OCI-LY7 (cell line): ENCODE measurements at regions not wholly inside any gene's neighbourhood (a gene's known extent, or its start where the extent isn't known, plus 50 kb on each side); places are given as distances from the start of the nearest gene placed in this dataset.
"Not testable (repeated sequence)": the region's sequence is repeated elsewhere in the genome, so short reads cannot be mapped to it uniquely, and the experiment has no call there.

Source experiments
- BruUV-seq: library from RNA; stranded (reverse); fragments of 400-500 nt; replicated peaks from 2 replicates; lab custom pipeline; 2021; lab: Mats Ljungman, UMichigan
- CTCF ChIA-PET: fragments of 300-600 bp; sonication (Branson Sonifier 250); formaldehyde crosslinking; loops from one replicate; lab custom pipeline; 2022; ENCODE audit warnings: antibody characterized with exemption; ENCODE audit not compliant: unreplicated experiment; lab: Charles Lee
- POLR2A ChIA-PET: fragments of 300-600 bp; sonication (Branson Sonifier 250); formaldehyde crosslinking; loops from one replicate; lab custom pipeline; 2022; ENCODE audit warnings: antibody characterized with exemption; lab: Charles Lee
- DNase-seq: peaks from one replicate; pipeline ENCODE4 v3.0.0-alpha.2; 2015; ENCODE audit warnings: low spot score
- H2AFZ ChIP-seq: fragments of 200-600 bp; sonication (generic), shearing (Covaris generic); 2 replicates; pipeline ENCODE4 v1.6.1; 2014; ENCODE audit warnings: mild to moderate bottlenecking, antibody characterized with exemption, low read length, moderate library complexity
- H3K27ac ChIP-seq: fragments of 200-600 bp; sonication (generic); 2 replicates; pipeline ENCODE4 v1.5.1; 2014; ENCODE audit warnings: mixed run types, low read depth, mild to moderate bottlenecking, moderate library complexity, low read length, inconsistent platforms; ENCODE audit not compliant: poor library complexity, severe bottlenecking
- H3K36me3 ChIP-seq: fragments of 200-600 bp; sonication (generic); 2 replicates; pipeline ENCODE4 v1.6.1; 2014; ENCODE audit warnings: mild to moderate bottlenecking, antibody characterized with exemption, low read length, moderate library complexity, mixed read lengths; ENCODE audit not compliant: insufficient read depth
- H3K4me1 ChIP-seq: fragments of 200-600 bp; sonication (generic); 2 replicates; pipeline ENCODE4 v1.5.1; 2014; ENCODE audit warnings: mild to moderate bottlenecking, low read length; ENCODE audit not compliant: insufficient read depth, poor library complexity, severe bottlenecking
- H3K4me2 ChIP-seq: fragments of 200-600 bp; sonication (generic); 2 replicates; pipeline ENCODE4 v1.6.1; 2014; ENCODE audit warnings: mild to moderate bottlenecking, low read length
- H3K4me3 ChIP-seq: fragments of 200-600 bp; sonication (generic); 2 replicates; pipeline ENCODE4 v1.5.1; 2014; ENCODE audit warnings: mild to moderate bottlenecking, low read depth, low read length; ENCODE audit not compliant: poor library complexity, severe bottlenecking
- H3K79me2 ChIP-seq: fragments of 200-600 bp; sonication (generic); 2 replicates; pipeline ENCODE4 v1.6.1; 2016; ENCODE audit warnings: low read depth, mild to moderate bottlenecking, low read length, moderate library complexity, mixed read lengths; ENCODE audit not compliant: insufficient read depth
- H3K9me2 ChIP-seq: fragments of 200-600 bp; sonication (generic); 2 replicates; pipeline ENCODE4 v1.6.1; 2016; ENCODE audit warnings: mild to moderate bottlenecking, low read length, mixed read lengths; ENCODE audit not compliant: insufficient read depth
- H3K9me3 ChIP-seq: fragments of 200-600 bp; sonication (generic); 2 replicates; pipeline ENCODE4 v1.6.1; 2014; ENCODE audit warnings: mild to moderate bottlenecking, mixed run types, low read length, mixed read lengths
- H4K20me1 ChIP-seq: fragments of 200-600 bp; sonication (generic); 2 replicates; pipeline ENCODE4 v1.6.1; 2014; ENCODE audit warnings: mild to moderate bottlenecking, antibody characterized with exemption, low read length, moderate library complexity, mixed read lengths; ENCODE audit not compliant: insufficient read depth
- EZH2phosphoT487 ChIP-seq: fragments of 200-600 bp; sonication (generic); IDR thresholded peaks from 2 replicates; pipeline ENCODE4 v1.6.1; 2018; ENCODE audit warnings: low read depth, borderline replicate concordance, mild to moderate bottlenecking, mixed run types, antibody characterized with exemption, low read length, moderate library complexity, mixed read lengths
- intact Hi-C: fragments of 100-400 bp; cut with micrococcal nuclease; formaldehyde crosslinking; loops from one replicate; pipeline ENCODE4 v1.10.0; 2022; ENCODE audit not compliant: unreplicated experiment
- TF ChIP-seq, protein P1 (sequence below): fragments of 200-600 bp; sonication (generic); conservative IDR thresholded peaks from 2 replicates; pipeline ENCODE4 v1.5.1; 2014; ENCODE audit warnings: mild to moderate bottlenecking, antibody characterized with exemption, low read length, moderate library complexity, mixed read lengths

DNA sequence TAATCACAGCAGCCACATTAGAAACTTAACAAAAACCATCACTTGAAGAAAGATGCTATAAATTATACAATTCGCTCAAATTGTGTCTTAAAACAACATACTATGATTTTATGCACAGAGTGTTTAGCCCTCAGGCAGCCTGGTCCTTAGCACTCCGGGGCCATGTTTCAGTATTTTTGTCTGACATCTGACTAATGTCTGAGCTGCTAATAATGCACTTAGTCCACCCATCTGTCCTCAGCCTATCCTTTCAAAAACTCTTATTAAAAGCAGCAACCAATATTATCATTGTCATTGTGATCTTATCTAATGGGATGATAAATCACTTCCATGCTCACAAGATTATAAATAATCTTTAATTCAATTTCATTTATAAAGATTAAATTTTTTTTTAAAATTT, 602.7 kb upstream of the FOXG1 start:
- H3K79me2 ChIP-seq: no peaks in the 10 kb centered on the region
- intact Hi-C loops: no loop called here
- H3K36me3 ChIP-seq: no peaks in the 10 kb centered on the region
- ChIA-PET CTCF (no interaction called here), POLR2A (interaction anchor here (1.2 kb wide), 1 partner anchor 9 kb away, joined by 3 read pairs; no protein-coding TSS in a partner anchor)
- no peaks in the 10 kb centered on the region for H4K20me1 ChIP-seq
- H3K9me3 ChIP-seq: peaks cover 11% of the 10 kb centered on the region; the same call in 1 of the 2 replicates
- H3K4me2 ChIP-seq: no peak overlapping the region
- H3K4me3 ChIP-seq: no peak overlapping the region
- H3K4me1 ChIP-seq: no peaks in the 10 kb centered on the region
- no peak overlapping the region for H3K27ac ChIP-seq
- BruUV-seq: no TSS peak
- no peak for DNase-seq
- TF ChIP-seq EZH2phosphoT487: no peak
- TF ChIP-seq, protein P1, sequence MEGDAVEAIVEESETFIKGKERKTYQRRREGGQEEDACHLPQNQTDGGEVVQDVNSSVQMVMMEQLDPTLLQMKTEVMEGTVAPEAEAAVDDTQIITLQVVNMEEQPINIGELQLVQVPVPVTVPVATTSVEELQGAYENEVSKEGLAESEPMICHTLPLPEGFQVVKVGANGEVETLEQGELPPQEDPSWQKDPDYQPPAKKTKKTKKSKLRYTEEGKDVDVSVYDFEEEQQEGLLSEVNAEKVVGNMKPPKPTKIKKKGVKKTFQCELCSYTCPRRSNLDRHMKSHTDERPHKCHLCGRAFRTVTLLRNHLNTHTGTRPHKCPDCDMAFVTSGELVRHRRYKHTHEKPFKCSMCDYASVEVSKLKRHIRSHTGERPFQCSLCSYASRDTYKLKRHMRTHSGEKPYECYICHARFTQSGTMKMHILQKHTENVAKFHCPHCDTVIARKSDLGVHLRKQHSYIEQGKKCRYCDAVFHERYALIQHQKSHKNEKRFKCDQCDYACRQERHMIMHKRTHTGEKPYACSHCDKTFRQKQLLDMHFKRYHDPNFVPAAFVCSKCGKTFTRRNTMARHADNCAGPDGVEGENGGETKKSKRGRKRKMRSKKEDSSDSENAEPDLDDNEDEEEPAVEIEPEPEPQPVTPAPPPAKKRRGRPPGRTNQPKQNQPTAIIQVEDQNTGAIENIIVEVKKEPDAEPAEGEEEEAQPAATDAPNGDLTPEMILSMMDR: no peak
- no peak overlapping the region for H2AFZ ChIP-seq
- H3K9me2 ChIP-seq: no peaks in the 10 kb centered on the region

DNA sequence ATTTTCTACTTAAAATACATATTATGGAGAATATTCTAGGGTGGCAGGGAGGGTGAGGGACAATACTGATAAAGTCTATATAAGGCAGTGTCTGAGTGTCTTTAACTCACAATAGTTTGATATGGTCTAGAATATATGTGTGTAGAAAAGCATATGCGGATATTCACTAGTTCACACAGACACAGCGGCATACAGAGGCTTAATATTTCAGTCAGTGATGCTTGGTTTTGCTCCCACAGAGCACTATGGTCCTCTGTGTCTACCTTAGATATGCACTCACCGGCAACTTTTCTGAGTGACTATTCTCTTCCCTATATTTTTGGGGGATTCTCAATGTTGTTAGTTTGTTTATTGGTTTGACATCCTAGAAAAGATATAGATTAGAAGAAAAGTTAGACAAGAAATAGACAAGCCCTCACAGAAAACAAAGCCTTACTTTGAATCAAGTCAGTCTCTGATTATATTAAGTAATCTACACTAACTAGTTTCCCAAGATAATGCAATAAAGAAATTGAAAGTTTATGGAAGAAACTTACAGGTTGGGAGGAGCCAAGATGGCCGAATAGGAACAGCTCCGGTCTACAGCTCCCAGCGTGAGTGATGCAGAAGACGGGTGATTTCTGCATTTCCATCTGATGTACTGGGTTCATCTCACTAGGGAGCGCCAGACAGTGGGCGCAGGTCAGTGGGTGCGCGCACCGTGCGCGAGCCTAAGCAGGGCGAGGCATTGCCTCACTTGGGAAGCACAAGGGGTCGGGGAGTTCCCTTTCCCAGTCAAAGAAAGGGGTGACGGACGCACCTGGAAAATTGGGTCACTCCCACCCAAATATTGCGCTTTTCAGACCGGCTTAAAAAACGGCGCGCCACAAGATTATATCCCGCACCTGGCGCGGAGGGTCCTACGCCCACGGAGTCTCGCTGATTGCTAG, 578.4 kb upstream of the FOXG1 start:
- H3K79me2 ChIP-seq, H4K20me1 ChIP-seq, H3K9me2 ChIP-seq, H3K4me1 ChIP-seq, DNase-seq, H3K27ac ChIP-seq, H3K4me2 ChIP-seq, intact Hi-C loops, H3K4me3 ChIP-seq, CTCF ChIA-PET, BruUV-seq, POLR2A ChIA-PET, H3K36me3 ChIP-seq, H2AFZ ChIP-seq: not testable (repeated sequence)
- H3K9me3 ChIP-seq: 0 out of 2 replicates have a peak, but pooled peaks cover 20% of the 10 kb centered on the region

DNA sequence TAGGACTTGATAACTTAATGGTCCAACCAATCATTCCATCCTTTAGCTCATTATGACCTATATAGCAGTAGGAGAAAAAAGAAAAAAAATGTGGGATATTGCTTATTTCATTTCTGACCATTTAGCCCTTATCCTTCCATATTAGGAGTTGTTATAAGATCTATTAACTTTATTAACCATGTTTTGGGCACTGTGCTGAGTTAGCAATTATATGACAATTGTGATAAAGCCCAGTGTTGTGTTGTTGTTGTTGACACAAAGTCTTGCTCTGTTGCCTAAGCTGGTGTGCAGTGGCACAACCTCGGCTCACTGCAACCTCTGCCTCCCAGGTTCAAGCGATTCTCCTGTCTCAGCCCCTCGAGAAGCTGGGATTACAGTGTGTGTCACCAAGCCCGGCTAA, 569.7 kb upstream of the FOXG1 start:
- Histone ChIP-seq H3K4me1 (no peaks in the 10 kb centered on the region), H3K9me3 (0 out of 2 replicates have a peak, but pooled peaks cover 13% of the 10 kb centered on the region), H3K4me3 (no peak overlapping the region), H3K4me2 (no peak overlapping the region), H4K20me1 (no peaks in the 10 kb centered on the region), H3K79me2 (no peaks in the 10 kb centered on the region), H2AFZ (no peak overlapping the region), H3K9me2 (no peaks in the 10 kb centered on the region), H3K27ac (no peak overlapping the region), H3K36me3 (no peaks in the 10 kb centered on the region)
- BruUV-seq: no TSS peak
- intact Hi-C loops: no loop called here
- CTCF ChIA-PET: no interaction called here
- DNase-seq: no peak
- POLR2A ChIA-PET: interaction anchor here (0.7 kb wide), 2 partner anchors 786 to 1860 kb away, joined by 3 to 11 read pairs; no protein-coding TSS in a partner anchor
- TF ChIP-seq, protein P1: no peak
- no peak for TF ChIP-seq EZH2phosphoT487
